Brain microvascular endothelial cell (primary cell): ENCODE measurements at regions not wholly inside any gene's neighbourhood (a gene's known extent, or its start where the extent isn't known, plus 50 kb on each side); places are given as distances from the start of the nearest gene placed in this dataset.

Source experiments
- DNase-seq: peaks from one replicate; pipeline ENCODE4 v3.0.0-alpha.2; 2020
- H3K27ac ChIP-seq: fragments of 250-450 bp; sonication (Bioruptor Pico); 2 replicates; pipeline ENCODE4 v1.5.1; 2020; ENCODE audit warnings: mild to moderate bottlenecking, moderate library complexity
- H3K27me3 ChIP-seq: fragments of 250-450 bp; sonication (Bioruptor Pico); replicated peaks from 2 replicates; pipeline ENCODE4 v1.5.1; 2020; ENCODE audit warnings: mild to moderate bottlenecking
- H3K36me3 ChIP-seq: fragments of 250-450 bp; sonication (Bioruptor Pico); replicated peaks from 2 replicates; pipeline ENCODE4 v1.5.1; 2020; ENCODE audit warnings: mild to moderate bottlenecking
- H3K4me3 ChIP-seq: 2 replicates; pipeline ENCODE4 v1.5.1; 2011; ENCODE audit warnings: low read depth, mild to moderate bottlenecking, control low read depth, low read length, moderate library complexity
- CTCF ChIP-seq: IDR thresholded peaks from 2 replicates; pipeline ENCODE4 v1.5.1; 2011; ENCODE audit warnings: low read depth, mild to moderate bottlenecking, moderate library complexity, low read length, control low read depth, inconsistent platforms; ENCODE audit errors: missing control alignments
- in situ Hi-C: cut with HindIII; loops from 2 replicates; pipeline ENCODE4 v1.10.0; 2017; ENCODE audit warnings: low sequenced_read_pairs, low pct_ligation_motif_present

GRCh38 chr7:131004371-131004770 lies 270.4 kb upstream of the KLF14 start:
- no peak overlapping the region for H3K4me3 ChIP-seq
- no peak for DNase-seq
- TF ChIP-seq CTCF: no peak
- H3K27me3 ChIP-seq: no peaks in the 10 kb centered on the region
- no peak overlapping the region for H3K27ac ChIP-seq
- in situ Hi-C loops: no loop called here
- H3K36me3 ChIP-seq: no peaks in the 10 kb centered on the region

DNA sequence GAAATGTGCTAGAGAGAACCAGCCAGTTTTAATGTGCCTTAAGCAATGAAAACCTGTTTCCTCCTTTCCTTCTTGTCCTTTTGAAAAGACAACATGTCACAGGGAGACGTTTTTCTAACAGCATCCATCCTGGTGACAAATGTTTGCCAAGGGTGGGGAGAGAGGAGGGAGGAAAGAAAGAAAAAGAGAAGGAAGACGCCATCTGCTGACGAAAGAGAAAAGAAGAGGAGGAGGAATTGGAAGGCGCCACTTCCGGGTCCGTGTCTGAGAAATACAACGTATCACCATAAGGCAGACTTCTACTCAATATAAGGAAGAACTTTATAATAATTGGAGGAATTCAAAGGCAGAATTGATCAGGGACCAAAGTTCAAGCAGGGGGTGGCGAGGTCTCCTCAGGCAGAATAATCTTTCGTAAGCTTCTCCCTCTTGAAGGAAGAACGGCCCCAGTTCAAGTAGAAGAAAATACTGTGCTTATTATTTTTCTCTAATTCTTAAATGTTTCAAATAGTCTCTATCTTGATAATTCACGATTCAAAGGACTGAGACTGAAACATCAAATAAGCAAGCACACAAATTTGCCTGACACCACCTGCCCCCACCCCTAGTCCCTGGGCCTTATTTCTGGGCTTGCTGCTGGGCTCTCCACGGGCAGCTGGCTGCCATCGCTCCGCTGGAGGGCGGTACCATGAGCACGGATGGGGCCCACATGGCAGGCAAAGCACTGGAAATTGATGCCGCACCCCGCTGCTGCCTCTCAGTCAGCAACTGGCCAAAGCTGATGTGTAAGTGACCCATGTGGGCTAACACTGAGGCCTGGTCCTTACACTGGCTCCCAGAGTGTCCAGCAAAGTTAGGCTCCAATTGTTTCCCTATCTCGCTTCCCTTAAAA lies 273.7 kb upstream of the KLF14 start:
- peak; percentile 73 for TF ChIP-seq CTCF
- peak; percentile 72 for DNase-seq

GRCh38 chr7:131008840-131009711 lies 275.1 kb upstream of the KLF14 start:
- TF ChIP-seq CTCF: no peak
- H3K27me3 ChIP-seq: no peaks in the 10 kb centered on the region
- H3K36me3 ChIP-seq: no peaks in the 10 kb centered on the region
- H3K27ac ChIP-seq: peak overlapping the region; percentile 30
- H3K4me3 ChIP-seq: no peak overlapping the region
- in situ Hi-C loops: no loop called here
- no peak for DNase-seq

More for the DNA sequence above, 273.7 kb upstream of the KLF14 start:
- Histone ChIP-seq H3K4me3 (no peak overlapping the region), H3K27me3 (no peaks in the 10 kb centered on the region), H3K36me3 (no peaks in the 10 kb centered on the region), H3K27ac (peak overlapping the region; percentile 59)
- in situ Hi-C loops: no loop called here

GRCh38 chr7:131010029-131010716 lies 276.2 kb upstream of the KLF14 start:
- TF ChIP-seq CTCF: no peak
- Histone ChIP-seq H3K27me3 (no peaks in the 10 kb centered on the region), H3K36me3 (no peaks in the 10 kb centered on the region), H3K4me3 (no peak overlapping the region), H3K27ac (no peak overlapping the region)
- DNase-seq: no peak
- in situ Hi-C loops: no loop called here

DNA sequence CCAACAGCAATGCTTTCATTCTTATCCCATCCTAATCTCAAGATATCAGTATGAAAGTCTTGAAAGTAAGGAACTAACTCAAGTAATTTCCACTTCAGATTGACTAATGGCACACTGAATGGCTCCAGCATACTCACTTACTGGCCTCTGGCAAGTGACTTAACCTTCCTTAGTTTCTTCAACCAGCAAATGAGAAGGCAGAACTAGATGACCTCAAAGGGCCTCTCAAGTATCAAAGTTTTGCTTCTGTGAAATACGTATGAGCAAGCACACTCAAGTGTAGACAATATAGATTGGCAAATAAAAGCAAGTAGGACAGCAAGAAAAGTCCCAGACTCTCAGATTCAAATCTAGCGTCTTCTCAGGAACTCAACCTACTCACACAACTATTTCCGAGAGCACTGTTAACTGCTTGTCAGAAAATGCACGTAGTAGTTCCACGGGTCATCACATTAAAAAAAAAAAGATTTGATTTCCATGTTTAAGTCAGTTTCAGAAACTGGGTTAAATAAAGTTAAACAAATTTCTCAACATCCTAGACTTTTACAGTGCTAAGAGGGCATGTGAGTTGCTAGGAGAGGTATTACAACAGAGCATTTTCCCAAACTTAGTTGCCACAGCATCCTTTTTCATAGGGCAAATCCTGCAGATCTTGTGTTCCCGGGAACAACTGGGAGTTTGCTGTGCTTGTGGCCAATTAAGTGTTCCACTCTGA lies 276.9 kb upstream of the KLF14 start:
- in situ Hi-C loops: no loop called here
- DNase-seq: no peak
- Histone ChIP-seq H3K4me3 (no peak overlapping the region), H3K36me3 (no peaks in the 10 kb centered on the region), H3K27ac (no peak overlapping the region), H3K27me3 (no peaks in the 10 kb centered on the region)
- TF ChIP-seq CTCF: no peak
